Mammary epithelial cell (primary cell): ENCODE measurements at regions not wholly inside any gene's neighbourhood (a gene's known extent, or its start where the extent isn't known, plus 50 kb on each side); places are given as distances from the start of the nearest gene placed in this dataset.
"Not testable (repeated sequence)": the region's sequence is repeated elsewhere in the genome, so short reads cannot be mapped to it uniquely, and the experiment has no call there.

Source experiments
- EZH2 ChIP-seq: IDR thresholded peaks from 2 replicates; pipeline ENCODE4 v1.6.1; 2012; ENCODE audit warnings: low read length, inconsistent platforms, borderline replicate concordance
- TF ChIP-seq, protein P1 (sequence below), 2 donors: IDR thresholded peaks in 1 of 2; conservative IDR thresholded peaks in 1 of 2; 2 replicates each; pipeline ENCODE4 v1.5.1; 2011 to 2012; ENCODE audit warnings: inconsistent platforms in 2 of 2, low read length in 2 of 2, mild to moderate bottlenecking in 2 of 2, control low read depth in 1 of 2, low read depth in 1 of 2; ENCODE audit not compliant: insufficient read depth in 1 of 2; ENCODE audit errors: extremely low read depth in 1 of 2

DNA sequence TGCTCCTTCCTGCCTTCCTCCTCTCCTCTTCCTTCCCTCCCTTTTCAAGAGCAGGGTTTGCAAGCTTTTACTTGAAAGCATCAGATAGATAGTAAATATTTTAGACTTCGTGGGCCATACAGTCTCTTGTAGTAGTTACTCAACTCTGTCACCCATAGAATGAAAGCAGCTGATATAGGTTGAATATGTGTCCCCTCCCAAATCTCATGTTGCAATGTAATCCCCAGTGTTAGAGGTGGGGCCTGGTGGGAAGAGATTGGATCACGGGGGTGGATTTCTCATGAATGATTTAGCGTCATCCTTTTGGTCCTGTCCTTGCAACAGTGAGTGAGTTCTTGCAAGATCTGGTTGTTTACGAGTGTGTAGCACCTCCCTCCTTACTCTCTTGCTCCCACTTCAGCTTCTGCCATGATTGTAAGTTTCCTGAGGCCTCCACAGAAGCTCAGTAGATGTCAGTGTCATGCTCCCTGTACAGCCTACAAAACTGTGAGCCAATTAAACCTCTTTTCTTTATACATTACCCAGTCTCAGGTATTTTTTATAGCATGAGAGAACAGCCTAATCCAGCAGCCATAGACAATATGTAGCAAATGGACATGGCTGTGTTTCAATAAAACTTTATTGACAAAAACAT lies 124.7 kb downstream of the ART5 start:
- TF ChIP-seq, protein P1, sequence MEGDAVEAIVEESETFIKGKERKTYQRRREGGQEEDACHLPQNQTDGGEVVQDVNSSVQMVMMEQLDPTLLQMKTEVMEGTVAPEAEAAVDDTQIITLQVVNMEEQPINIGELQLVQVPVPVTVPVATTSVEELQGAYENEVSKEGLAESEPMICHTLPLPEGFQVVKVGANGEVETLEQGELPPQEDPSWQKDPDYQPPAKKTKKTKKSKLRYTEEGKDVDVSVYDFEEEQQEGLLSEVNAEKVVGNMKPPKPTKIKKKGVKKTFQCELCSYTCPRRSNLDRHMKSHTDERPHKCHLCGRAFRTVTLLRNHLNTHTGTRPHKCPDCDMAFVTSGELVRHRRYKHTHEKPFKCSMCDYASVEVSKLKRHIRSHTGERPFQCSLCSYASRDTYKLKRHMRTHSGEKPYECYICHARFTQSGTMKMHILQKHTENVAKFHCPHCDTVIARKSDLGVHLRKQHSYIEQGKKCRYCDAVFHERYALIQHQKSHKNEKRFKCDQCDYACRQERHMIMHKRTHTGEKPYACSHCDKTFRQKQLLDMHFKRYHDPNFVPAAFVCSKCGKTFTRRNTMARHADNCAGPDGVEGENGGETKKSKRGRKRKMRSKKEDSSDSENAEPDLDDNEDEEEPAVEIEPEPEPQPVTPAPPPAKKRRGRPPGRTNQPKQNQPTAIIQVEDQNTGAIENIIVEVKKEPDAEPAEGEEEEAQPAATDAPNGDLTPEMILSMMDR (conservative IDR thresholded peaks at IDR 0.05 in 1 of 2, IDR thresholded peaks at IDR 0.05 in 1 of 2; ENCODE audit: extremely low read depth in 1 of 2, insufficient read depth in 1 of 2, low read depth in 1 of 2, low read length in 2 of 2), result not testable (repeated sequence)
- TF ChIP-seq EZH2, result not testable (repeated sequence)
